Heart right ventricle (tissue), 16 donors: ENCODE measurements at regions not wholly inside any gene's neighbourhood (a gene's known extent, or its start where the extent isn't known, plus 50 kb on each side); places are given as distances from the start of the nearest gene placed in this dataset.
"Not testable (repeated sequence)": the region's sequence is repeated elsewhere in the genome, so short reads cannot be mapped to it uniquely, and the experiment has no call there.

Experiments
- ATAC-seq, 8 donors: fragments of 200-7000 bp; cut with Tn5 transposase; one replicate each; pipeline ENCODE4 v1.9.1; 2020; ENCODE audit warnings: mild to moderate bottlenecking in 8 of 8, moderate library complexity in 8 of 8, moderate number of reproducible peaks in 1 of 8
- DNase-seq, 2 donors: peaks; one replicate each; pipeline ENCODE4 v3.0.0-alpha.2; 2020
- H3K27ac ChIP-seq, 10 donors: fragments of 200-600 bp; sonication (generic) in 2 of 10; one replicate each; pipeline versions ENCODE4 v1.5.0 to v1.8.0; 2020 to 2022; ENCODE audit warnings: mild to moderate bottlenecking in 3 of 10
- H3K27me3 ChIP-seq, 7 donors: fragments of 200-600 bp; one replicate each; pipeline ENCODE4 v1.8.0; 2021 to 2022; ENCODE audit warnings: mild to moderate bottlenecking in 2 of 7
- H3K36me3 ChIP-seq, 9 donors: fragments of 200-600 bp; sonication (generic) in 1 of 9; one replicate each; pipeline versions ENCODE4 v1.5.0 to v1.8.0; 2020 to 2022; ENCODE audit warnings: mild to moderate bottlenecking in 2 of 9
- H3K4me1 ChIP-seq, 9 donors: fragments of 200-600 bp; sonication (generic) in 1 of 9; one replicate each; pipeline versions ENCODE4 v1.5.0 to v1.8.0; 2020 to 2022; ENCODE audit warnings: mild to moderate bottlenecking in 4 of 9
- H3K4me3 ChIP-seq, 10 donors: fragments of 200-600 bp; sonication (generic) in 2 of 10; one replicate each; pipeline versions ENCODE4 v1.5.0 to v1.8.0; 2020 to 2022; ENCODE audit warnings: mild to moderate bottlenecking in 7 of 10, moderate library complexity in 2 of 10
- H3K9me3 ChIP-seq, 11 donors: fragments of 200-600 bp in 10 of 11; sonication (generic) in 2 of 11; one replicate each; pipeline versions ENCODE4 v1.5.0 to v1.8.0; 2013 to 2022; ENCODE audit warnings: mild to moderate bottlenecking in 2 of 11, control low read depth in 1 of 11, moderate library complexity in 1 of 11
- WGBS, 2 donors: extraction: QIAGEN DNeasy Blood & Tissue Kit; methylation state at CpG; one replicate each; pipeline ENCODE4 v1.1.7; 2013; ENCODE audit warnings: inconsistent platforms in 1 of 2; 5-methylcytosine and 5-hydroxymethylcytosine counted together
- intact Hi-C, 10 donors: fragments of 100-400 bp; cut with DNase I; formaldehyde crosslinking; loops; one replicate each; pipeline versions ENCODE4 v1.11.1 to v1.14.2; 2022
- TF ChIP-seq, protein P1 (sequence below), 9 donors: fragments of 200-600 bp; sonication (generic) in 2 of 9; IDR thresholded peaks; one replicate each; pipeline versions ENCODE4 v1.5.0 to v1.8.0; 2021 to 2022; ENCODE audit warnings: antibody characterized with exemption in 9 of 9, mild to moderate bottlenecking in 5 of 9, moderate library complexity in 1 of 9
- donor health status: Arrhythmogenic right ventricular cardiomyopathy.
- donor health status: ischemic (EF 13 %, LVEDD 7.1; RV severe dilation, severe dysfunction).
- donor health status: healthy with polysubstance abuse.
- donor health status: DM: no; HTN: yes; CAD: no.
- donor health status: DM: no; HTN: no; CAD: no.
- donor health status: ischemic (EF 25% LVEDD 6.9; RV normal size, moderate dysfunction).
- donor health status: ischemic (EF 25% LVEDD 5.7; RV mildly dilated, moderate dysfunction).
- donor health status: healthy.
- donor health status: DM: yes; HTN: yes; CAD: no.
- donor health status: Ischemic cardiomyopathy.
- donor health status: ischemic (EF 35%, LVEDD 5.7; RV mildly dilated, moderate dysfunction).
- donor health status: nonischemic (EF 11% LVEDD 7.7; RV severe dilation, severe dysfunction).
- donor health status: DM: yes; HTN: yes; CAD: no.
- donor health status: PGD.
- donor health status: ischemic (EF 29% LVEDD 5.4; RV normal size, mild dysfunction).
- donor health status: nonischemic (EF 23%, LVEDD 6.1; RV moderate dilation, normal function).

DNA sequence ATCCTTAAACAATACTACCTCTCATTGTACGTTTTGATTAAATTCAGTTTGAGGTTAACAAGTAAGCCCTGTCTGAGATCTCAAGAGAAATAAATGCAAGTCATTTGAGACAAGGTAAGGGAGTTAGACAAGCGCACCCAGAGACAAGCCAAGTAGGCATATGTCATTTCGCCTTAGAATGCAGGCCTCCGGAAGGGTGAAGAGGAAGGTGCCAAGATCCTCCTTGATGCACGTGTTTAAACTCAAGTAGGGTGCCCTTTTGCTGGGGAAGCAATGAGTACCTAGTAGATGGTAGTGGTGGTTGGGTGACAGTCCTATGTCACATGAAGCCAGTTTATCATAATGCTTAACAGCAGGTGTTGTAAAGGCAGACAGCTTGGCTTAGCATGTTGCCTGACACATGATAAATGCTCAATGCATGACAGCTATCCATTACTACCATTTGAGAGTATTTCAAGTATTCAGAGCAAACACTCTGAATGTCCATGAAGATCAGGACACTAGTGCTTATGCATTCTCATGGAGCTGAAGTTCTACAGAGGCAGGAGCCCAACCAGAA, 415.9 kb downstream of the TMEM135 start:
- TF ChIP-seq, protein P1, sequence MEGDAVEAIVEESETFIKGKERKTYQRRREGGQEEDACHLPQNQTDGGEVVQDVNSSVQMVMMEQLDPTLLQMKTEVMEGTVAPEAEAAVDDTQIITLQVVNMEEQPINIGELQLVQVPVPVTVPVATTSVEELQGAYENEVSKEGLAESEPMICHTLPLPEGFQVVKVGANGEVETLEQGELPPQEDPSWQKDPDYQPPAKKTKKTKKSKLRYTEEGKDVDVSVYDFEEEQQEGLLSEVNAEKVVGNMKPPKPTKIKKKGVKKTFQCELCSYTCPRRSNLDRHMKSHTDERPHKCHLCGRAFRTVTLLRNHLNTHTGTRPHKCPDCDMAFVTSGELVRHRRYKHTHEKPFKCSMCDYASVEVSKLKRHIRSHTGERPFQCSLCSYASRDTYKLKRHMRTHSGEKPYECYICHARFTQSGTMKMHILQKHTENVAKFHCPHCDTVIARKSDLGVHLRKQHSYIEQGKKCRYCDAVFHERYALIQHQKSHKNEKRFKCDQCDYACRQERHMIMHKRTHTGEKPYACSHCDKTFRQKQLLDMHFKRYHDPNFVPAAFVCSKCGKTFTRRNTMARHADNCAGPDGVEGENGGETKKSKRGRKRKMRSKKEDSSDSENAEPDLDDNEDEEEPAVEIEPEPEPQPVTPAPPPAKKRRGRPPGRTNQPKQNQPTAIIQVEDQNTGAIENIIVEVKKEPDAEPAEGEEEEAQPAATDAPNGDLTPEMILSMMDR (IDR thresholded peaks at IDR 0.05), result no peak

DNA sequence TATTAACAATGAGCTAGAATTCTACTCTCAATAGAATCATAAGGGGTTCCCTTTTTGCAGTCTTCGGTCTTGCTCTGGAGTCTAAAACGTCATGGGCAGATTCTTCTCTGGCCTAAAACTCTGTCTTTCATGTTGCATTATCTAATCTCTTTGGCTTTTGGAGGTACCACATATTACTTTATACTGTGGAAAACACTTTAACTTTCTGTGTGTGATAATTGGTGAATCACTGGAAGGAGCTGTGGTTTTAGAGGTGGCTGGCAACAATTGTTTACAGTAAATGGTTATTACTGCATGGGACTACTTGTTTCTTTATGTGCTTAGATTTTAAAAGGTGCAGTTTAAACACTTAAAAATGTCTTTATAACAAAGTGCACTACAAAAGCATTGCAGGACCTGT, 414.3 kb downstream of the TMEM135 start:
- DNase-seq, H3K27me3 ChIP-seq, H3K4me3 ChIP-seq, H3K27ac ChIP-seq, H3K36me3 ChIP-seq, ATAC-seq, H3K4me1 ChIP-seq, intact Hi-C loops, H3K9me3 ChIP-seq: not testable (repeated sequence)
- WGBS, 2 donors, result 77 to 84% methylated on average over 2 of the region's 2 CpGs

More for the DNA sequence above, 415.9 kb downstream of the TMEM135 start:
- WGBS, 2 donors, result 82 to 90% methylated on average over 5 of the region's 5 CpGs
- Histone ChIP-seq H3K4me3 (no peak overlapping the region), H3K27ac (no peak overlapping the region), H3K36me3 (no peaks in the 10 kb centered on the region), H3K4me1 (peaks cover 0 to 6% (median 0%) of the 10 kb centered on the region in 9 donors), H3K27me3 (no peaks in the 10 kb centered on the region), H3K9me3 (peaks cover 0 to 5% (median 0%) of the 10 kb centered on the region in 11 donors)
- DNase-seq (no peak), ATAC-seq (no peak)
- intact Hi-C loops, result no loop called here

DNA sequence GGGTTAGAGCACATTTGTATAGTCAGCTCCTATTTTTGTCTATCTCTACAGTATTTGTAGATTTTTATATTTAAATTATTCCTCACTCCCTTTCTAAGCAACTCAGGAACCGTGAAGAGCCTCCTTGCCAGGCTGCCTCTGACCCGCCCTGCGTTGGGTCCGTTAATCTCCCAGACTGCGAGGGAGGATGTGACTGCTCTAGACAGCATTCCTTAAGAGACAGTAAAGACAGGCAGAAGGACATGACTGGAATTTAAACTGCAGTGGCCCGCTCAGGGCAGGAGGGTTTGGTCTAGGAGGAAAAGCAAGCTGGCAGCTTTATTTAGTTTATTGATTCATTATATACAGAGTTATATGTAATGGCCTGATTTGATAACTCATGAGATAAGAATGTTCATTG, 413.7 kb downstream of the TMEM135 start:
- peaks cover 0 to 6% (median 0%) of the 10 kb centered on the region in 9 donors for H3K4me1 ChIP-seq
- ATAC-seq (no peak), DNase-seq (no peak)
- H3K4me3 ChIP-seq, result no peak overlapping the region
- H3K27ac ChIP-seq, result no peak overlapping the region
- no peaks in the 10 kb centered on the region for H3K9me3 ChIP-seq
- 74 to 75% methylated on average over 6 of the region's 6 CpGs for WGBS, 2 donors
- TF ChIP-seq, protein P1 (IDR thresholded peaks at IDR 0.05), result no peak
- no peaks in the 10 kb centered on the region for H3K36me3 ChIP-seq
- no peaks in the 10 kb centered on the region for H3K27me3 ChIP-seq
- intact Hi-C loops, result no loop called here

DNA sequence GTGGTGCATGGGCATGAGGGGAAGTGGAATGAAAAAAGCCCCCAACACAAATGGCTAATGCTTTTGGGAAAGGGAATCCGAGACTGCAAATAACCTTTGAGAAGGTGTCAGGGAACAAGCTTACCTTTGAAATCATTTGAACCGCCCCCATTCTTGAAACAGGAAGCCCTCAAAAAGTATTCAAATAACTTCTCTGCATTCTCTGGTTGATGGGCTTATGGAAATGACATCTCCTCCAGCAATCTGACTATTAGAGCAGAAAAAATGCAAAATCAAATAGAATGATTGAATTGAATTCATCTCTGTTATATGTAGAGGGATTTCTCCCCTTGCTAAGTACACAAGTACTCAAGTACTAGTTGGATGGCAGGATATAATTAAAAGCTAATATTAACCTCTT, 409.9 kb downstream of the TMEM135 start:
- intact Hi-C loops, result no loop called here
- DNase-seq (no peak), ATAC-seq (no peak)
- TF ChIP-seq, protein P1 (IDR thresholded peaks at IDR 0.05), result no peak
- Histone ChIP-seq H3K27me3 (no peaks in the 10 kb centered on the region), H3K27ac (no peak overlapping the region), H3K9me3 (no peaks in the 10 kb centered on the region), H3K4me3 (no peak overlapping the region), H3K36me3 (no peaks in the 10 kb centered on the region), H3K4me1 (no peaks in the 10 kb centered on the region)
- WGBS, 2 donors, result 89 to 95% methylated on average over 2 of the region's 2 CpGs

DNA sequence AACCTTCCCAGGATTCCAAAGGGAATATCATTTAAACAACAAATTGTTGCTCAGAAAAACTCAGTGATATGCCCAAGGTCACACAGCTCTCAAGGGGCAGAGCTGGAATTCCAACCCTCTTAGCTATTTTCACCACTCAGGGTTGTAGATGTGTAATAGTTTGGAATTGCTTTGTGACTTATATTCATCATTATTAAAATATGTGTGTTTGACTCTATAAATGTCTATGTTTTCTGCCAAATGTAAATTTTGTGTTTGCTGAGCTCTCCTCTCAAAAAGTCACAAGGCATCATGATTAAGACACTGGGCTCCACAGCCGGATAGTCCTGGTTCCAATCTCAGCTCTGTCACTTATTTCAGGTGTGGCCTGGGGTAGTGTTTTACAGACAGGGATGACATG, 407.3 kb downstream of the TMEM135 start:
- intact Hi-C loops, result no loop called here
- TF ChIP-seq, protein P1 (IDR thresholded peaks at IDR 0.05), result no peak
- DNase-seq (no peak), ATAC-seq (no peak)
- Histone ChIP-seq H3K9me3 (no peaks in the 10 kb centered on the region), H3K36me3 (no peaks in the 10 kb centered on the region), H3K4me1 (peaks cover 0 to 9% (median 0%) of the 10 kb centered on the region in 9 donors), H3K27ac (no peak overlapping the region), H3K4me3 (no peak overlapping the region), H3K27me3 (no peaks in the 10 kb centered on the region)
- WGBS, 2 donors, result 55 to 68% methylated on average over 1 of the region's 1 CpG
